Cardiac fibroblast (primary cell): ENCODE measurements at regions not wholly inside any gene's neighbourhood (a gene's known extent, or its start where the extent isn't known, plus 50 kb on each side); places are given as distances from the start of the nearest gene placed in this dataset.

Experiments used
- DNase-seq, 2 donors: peaks; one replicate each; pipeline versions ENCODE4 v3.0.0 to v3.0.0-alpha.2; 2010; ENCODE audit warnings: low read depth in 2 of 2
- H3K4me3 ChIP-seq, 2 donors: replicated peaks in 1 of 2; 1 replicate in 1 of 2; 2 replicates in 1 of 2; pipeline ENCODE4 v1.5.1; 2011; ENCODE audit warnings: low read depth in 2 of 2, low read length in 2 of 2, mild to moderate bottlenecking in 2 of 2, moderate library complexity in 1 of 2
- CTCF ChIP-seq: IDR thresholded peaks from one replicate; pipeline ENCODE4 v1.5.1; 2011; ENCODE audit warnings: low read depth, mild to moderate bottlenecking, low read length, inconsistent platforms

GRCh38 chr20:6499566-6499965, 267.9 kb upstream of the BMP2 start:
- no peak overlapping the region for H3K4me3 ChIP-seq
- no peak for TF ChIP-seq CTCF
- DNase-seq = no peak

GRCh38 chr20:6496874-6497273, 270.6 kb upstream of the BMP2 start:
- TF ChIP-seq CTCF = no peak
- DNase-seq = no peak
- H3K4me3 ChIP-seq = no peak overlapping the region

GRCh38 chr20:6495907-6496306, 271.6 kb upstream of the BMP2 start:
- no peak overlapping the region for H3K4me3 ChIP-seq
- TF ChIP-seq CTCF = no peak
- no peak for DNase-seq

- DNase-seq = peak; percentile 23 to 66
- no peak overlapping the region for H3K4me3 ChIP-seq
- TF ChIP-seq CTCF = no peak
These were observed 275.0 kb upstream of the BMP2 start for GRCh38 chr20:6492271-6493055.

- no peak for TF ChIP-seq CTCF
- no peak for DNase-seq
- no peak overlapping the region for H3K4me3 ChIP-seq
These were observed 276.6 kb upstream of the BMP2 start for GRCh38 chr20:6490849-6491248.

GRCh38 chr20:6489361-6490171, 277.9 kb upstream of the BMP2 start:
- no peak for TF ChIP-seq CTCF
- no peak overlapping the region for H3K4me3 ChIP-seq
- DNase-seq = peak in 1 of 2 donors; percentile 19
